ENCODE measurements at regions not wholly inside any gene's neighbourhood (a gene's known extent, or its start where the extent isn't known, plus 50 kb on each side); places are given as distances from the start of the nearest gene placed in this dataset.

- TF ChIP-seq EZH2phosphoT487 (IDR thresholded peaks at IDR 0.05; ENCODE audit: borderline replicate concordance, low read length) (no peak), CTCF (conservative IDR thresholded peaks at IDR 0.05; ENCODE audit: low read depth, low read length) (no peak)
These were observed 288.8 kb downstream of the KIF2B start for GRCh38 chr17:54111576-54111975.
